Ishikawa (cell line): ENCODE measurements at regions not wholly inside any gene's neighbourhood (a gene's known extent, or its start where the extent isn't known, plus 50 kb on each side); places are given as distances from the start of the nearest gene placed in this dataset.

Experiments used
- NFIC ChIP-seq: IDR thresholded peaks from 2 replicates; pipeline ENCODE4 v1.6.1; 2012
- YY1 ChIP-seq: IDR thresholded peaks from 2 replicates; pipeline ENCODE4 v1.6.1; 2012; ENCODE audit warnings: low read depth

DNA sequence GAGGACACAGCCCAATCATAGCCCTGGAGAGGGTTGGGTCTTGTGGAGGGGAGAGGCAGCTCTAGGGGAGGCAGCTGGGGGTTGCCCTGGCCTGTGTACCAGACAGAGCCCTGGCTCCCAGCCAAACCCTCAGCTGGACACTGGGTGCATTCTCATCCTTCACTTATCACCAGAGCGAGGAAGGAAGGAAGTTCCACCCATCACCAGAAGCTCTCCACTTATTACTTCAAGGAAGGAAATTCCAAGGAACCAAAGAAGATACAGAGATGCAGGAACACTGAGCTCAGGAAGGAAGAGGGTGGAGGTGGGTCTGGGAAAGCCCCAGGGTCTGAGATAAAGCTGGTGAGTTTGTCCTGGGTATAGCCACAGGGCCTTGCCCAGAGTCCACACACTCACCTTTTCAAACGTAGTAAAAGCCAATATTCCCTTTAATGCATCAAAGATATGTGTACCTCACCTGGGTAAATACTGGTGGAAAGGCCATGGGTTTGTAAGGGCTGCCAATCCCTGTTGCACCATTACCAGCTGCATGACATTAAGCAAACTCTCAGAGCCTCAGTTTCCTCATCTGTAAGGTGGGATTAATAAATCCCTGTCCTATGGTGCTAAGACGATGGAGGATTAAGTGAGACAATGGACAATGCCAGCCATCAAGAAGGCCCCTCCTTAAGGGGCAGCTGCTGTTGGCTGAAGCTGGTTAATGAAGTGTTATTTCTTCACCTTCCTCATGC is 109.7 kb upstream of the NAA20 start:
- no peak for TF ChIP-seq NFIC
- no peak for TF ChIP-seq YY1
